Stimulated activated CD8-positive, alpha-beta memory T cell treated with anti-CD3 and anti-CD28 coated beads, Interleukin-15, amount 100 ng/mL, for 24 hours (primary cell): ENCODE measurements at regions not wholly inside any gene's neighbourhood (a gene's known extent, or its start where the extent isn't known, plus 50 kb on each side); places are given as distances from the start of the nearest gene placed in this dataset.
"Not testable (repeated sequence)": the region's sequence is repeated elsewhere in the genome, so short reads cannot be mapped to it uniquely, and the experiment has no call there.

ENCODE experiments used
- DNase-seq: peaks from one replicate; pipeline ENCODE4 v3.0.0-alpha.2; 2020; ENCODE audit warnings: low read depth

GRCh38 chr9:32010322-32010721 lies 374.1 kb upstream of the ACO1 start:
- DNase-seq: no peak

- DNase-seq: no peak
Measured at GRCh38 chr9:32011049-32011448, 373.4 kb upstream of the ACO1 start.

GRCh38 chr9:32015795-32016194 lies 368.6 kb upstream of the ACO1 start:
- no peak for DNase-seq

- DNase-seq: no peak
Measured at GRCh38 chr9:32045513-32045912, 338.9 kb upstream of the ACO1 start.

- no peak for DNase-seq
Measured at GRCh38 chr9:32067261-32067660, 317.2 kb upstream of the ACO1 start.

- DNase-seq: no peak
Measured at GRCh38 chr9:32069169-32069813, 315.2 kb upstream of the ACO1 start.

- no peak for DNase-seq
Measured at GRCh38 chr9:32069969-32070368, 314.5 kb upstream of the ACO1 start.

- no peak for DNase-seq
Measured at GRCh38 chr9:32072570-32072969, 311.9 kb upstream of the ACO1 start.

- no peak for DNase-seq
Measured at GRCh38 chr9:32092031-32092430, 292.4 kb upstream of the ACO1 start.

- DNase-seq: no peak
Measured at GRCh38 chr9:32117291-32117690, 267.2 kb upstream of the ACO1 start.

- no peak for DNase-seq
Measured at GRCh38 chr9:32128546-32128945, 255.9 kb upstream of the ACO1 start.

- not testable (repeated sequence) for DNase-seq
Measured at GRCh38 chr9:32130709-32131108, 253.7 kb upstream of the ACO1 start.

GRCh38 chr9:32136700-32137339 lies 247.6 kb upstream of the ACO1 start:
- DNase-seq: no peak

- DNase-seq: no peak
Measured at GRCh38 chr9:32142074-32142473, 242.4 kb upstream of the ACO1 start.

GRCh38 chr9:32148553-32148952 lies 235.9 kb upstream of the ACO1 start:
- not testable (repeated sequence) for DNase-seq

GRCh38 chr9:32161209-32161608 lies 223.2 kb upstream of the ACO1 start:
- no peak for DNase-seq

- no peak for DNase-seq
Measured at GRCh38 chr9:32161720-32162119, 222.7 kb upstream of the ACO1 start.

GRCh38 chr9:32166316-32166715 lies 218.1 kb upstream of the ACO1 start:
- DNase-seq: not testable (repeated sequence)

- DNase-seq: no peak
Measured at GRCh38 chr9:32171339-32171738, 213.1 kb upstream of the ACO1 start.

- no peak for DNase-seq
Measured at GRCh38 chr9:32172256-32172655, 212.2 kb upstream of the ACO1 start.

- DNase-seq: no peak
Measured at GRCh38 chr9:32177396-32177795, 207.0 kb upstream of the ACO1 start.

- no peak for DNase-seq
Measured at GRCh38 chr9:32180597-32180996, 203.8 kb upstream of the ACO1 start.

GRCh38 chr9:32200241-32200640 lies 184.2 kb upstream of the ACO1 start:
- DNase-seq: no peak

- DNase-seq: no peak
Measured at GRCh38 chr9:32200896-32201295, 183.5 kb upstream of the ACO1 start.
